Type B pancreatic cell (in vitro differentiated cells): ENCODE measurements at regions not wholly inside any gene's neighbourhood (a gene's known extent, or its start where the extent isn't known, plus 50 kb on each side); places are given as distances from the start of the nearest gene placed in this dataset.
A peak's percentile ranks its signal among the peaks of the same experiment; 100 is the strongest.

Experiments
- DNase-seq: peaks from one replicate; pipeline ENCODE4 v3.0.0; 2021; ENCODE audit warnings: mixed read lengths; ENCODE audit not compliant: unreplicated experiment; ENCODE audit errors: extremely low spot score
- H3K27ac Mint-ChIP-seq: 2 replicates; pipeline ENCODE4 v1.8.0; 2021; ENCODE audit warnings: mild to moderate bottlenecking, mixed read lengths
- H3K27me3 Mint-ChIP-seq: 2 replicates; pipeline ENCODE4 v1.8.0; 2021; ENCODE audit warnings: mixed read lengths
- H3K36me3 Mint-ChIP-seq: 2 replicates; pipeline ENCODE4 v1.8.0; 2021; ENCODE audit warnings: mixed read lengths
- H3K4me1 Mint-ChIP-seq: one replicate; pipeline ENCODE4 v1.8.0; 2021; ENCODE audit warnings: mixed read lengths; ENCODE audit not compliant: unreplicated experiment
- H3K4me3 Mint-ChIP-seq: 2 replicates; pipeline ENCODE4 v1.8.0; 2021; ENCODE audit warnings: mild to moderate bottlenecking, mixed read lengths
- H3K9me3 Mint-ChIP-seq: 2 replicates; pipeline ENCODE4 v1.8.0; 2021; ENCODE audit warnings: mixed read lengths
- CTCF ChIP-seq: fragments of 200-600 bp; sonication (generic); conservative IDR thresholded peaks from 2 replicates; pipeline ENCODE4 v1.5.0; 2021; ENCODE audit warnings: antibody characterized with exemption, mild to moderate bottlenecking

GRCh38 chr6:43867996-43868395, 98.0 kb downstream of the VEGFA start:
- no peak for DNase-seq
- Mint-ChIP-seq H3K4me3 (no peak overlapping the region), H3K4me1 (peaks cover 45% of the 10 kb centered on the region), H3K27me3 (peaks cover 9% of the 10 kb centered on the region), H3K27ac (no peak overlapping the region), H3K9me3 (no peaks in the 10 kb centered on the region), H3K36me3 (no peaks in the 10 kb centered on the region)
- no peak for TF ChIP-seq CTCF

GRCh38 chr6:43867246-43867645, 97.2 kb downstream of the VEGFA start:
- Mint-ChIP-seq H3K36me3 (no peaks in the 10 kb centered on the region), H3K4me1 (peaks cover 41% of the 10 kb centered on the region), H3K4me3 (no peak overlapping the region), H3K27ac (no peak overlapping the region), H3K27me3 (peaks cover 9% of the 10 kb centered on the region), H3K9me3 (no peaks in the 10 kb centered on the region)
- TF ChIP-seq CTCF, result no peak
- DNase-seq, result no peak

GRCh38 chr6:43865932-43866645, 96.1 kb downstream of the VEGFA start:
- no peak overlapping the region for H3K4me3 Mint-ChIP-seq
- H3K27me3 Mint-ChIP-seq, result peaks cover 11% of the 10 kb centered on the region
- H3K27ac Mint-ChIP-seq, result peak overlapping the region; percentile 15
- H3K9me3 Mint-ChIP-seq, result no peaks in the 10 kb centered on the region
- TF ChIP-seq CTCF, result no peak
- peaks cover 45% of the 10 kb centered on the region for H3K4me1 Mint-ChIP-seq
- DNase-seq, result no peak
- no peaks in the 10 kb centered on the region for H3K36me3 Mint-ChIP-seq

- no peak for TF ChIP-seq CTCF
- H3K36me3 Mint-ChIP-seq, result no peaks in the 10 kb centered on the region
- peaks cover 11% of the 10 kb centered on the region for H3K27me3 Mint-ChIP-seq
- H3K4me1 Mint-ChIP-seq, result peaks cover 41% of the 10 kb centered on the region
- H3K9me3 Mint-ChIP-seq, result no peaks in the 10 kb centered on the region
- DNase-seq, result no peak
- no peak overlapping the region for H3K4me3 Mint-ChIP-seq
- no peak overlapping the region for H3K27ac Mint-ChIP-seq
These were observed 95.1 kb downstream of the VEGFA start for GRCh38 chr6:43865086-43865485.

- Mint-ChIP-seq H3K27me3 (peaks cover 11% of the 10 kb centered on the region), H3K36me3 (no peaks in the 10 kb centered on the region), H3K4me1 (peaks cover 49% of the 10 kb centered on the region), H3K9me3 (no peaks in the 10 kb centered on the region), H3K4me3 (no peak overlapping the region), H3K27ac (no peak overlapping the region)
- no peak for TF ChIP-seq CTCF
- DNase-seq, result no peak
These were observed 92.9 kb downstream of the VEGFA start for GRCh38 chr6:43862925-43863324.
